KBM-7 (cell line): ENCODE measurements at regions not wholly inside any gene's neighbourhood (a gene's known extent, or its start where the extent isn't known, plus 50 kb on each side); places are given as distances from the start of the nearest gene placed in this dataset.
"Not testable (repeated sequence)": the region's sequence is repeated elsewhere in the genome, so short reads cannot be mapped to it uniquely, and the experiment has no call there.

Source experiments
- DNase-seq: peaks from one replicate; pipeline ENCODE4 v3.0.0-alpha.2; 2015
- in situ Hi-C: fragments of 300-500 bp; cut with MboI; formaldehyde crosslinking; loops from 2 replicates; pipeline ENCODE4 v1.14.3; 2020; ENCODE audit warnings: low sequenced_read_pairs, low pct_unique_long_range_greater_than_20kb, mixed read lengths

GRCh38 chr10:53382543-53382942, 610.0 kb upstream of the MBL2 start:
- no peak for DNase-seq
- in situ Hi-C loops = no loop called here

- DNase-seq = no peak
- in situ Hi-C loops = no loop called here
These were observed 607.4 kb upstream of the MBL2 start for GRCh38 chr10:53379956-53380355.

- no peak for DNase-seq
- in situ Hi-C loops = no loop called here
These were observed 597.8 kb upstream of the MBL2 start for GRCh38 chr10:53370347-53370746.

- in situ Hi-C loops = no loop called here
- DNase-seq = no peak
These were observed 589.4 kb upstream of the MBL2 start for GRCh38 chr10:53361936-53362335.

GRCh38 chr10:53361281-53361680, 588.7 kb upstream of the MBL2 start:
- no peak for DNase-seq
- in situ Hi-C loops = no loop called here

- in situ Hi-C loops, DNase-seq: not testable (repeated sequence)
These were observed 586.4 kb upstream of the MBL2 start for GRCh38 chr10:53358978-53359377.

GRCh38 chr10:53358536-53358935, 586.0 kb upstream of the MBL2 start:
- in situ Hi-C loops = no loop called here
- no peak for DNase-seq

- DNase-seq = no peak
These were observed 585.0 kb upstream of the MBL2 start for GRCh38 chr10:53357587-53357986.

GRCh38 chr10:53356616-53357349, 584.2 kb upstream of the MBL2 start:
- in situ Hi-C loops = no loop called here
- DNase-seq = no peak

More at GRCh38 chr10:53357587-53357986, 585.0 kb upstream of the MBL2 start:
- in situ Hi-C loops = no loop called here

- DNase-seq, in situ Hi-C loops: not testable (repeated sequence)
These were observed 569.9 kb upstream of the MBL2 start for GRCh38 chr10:53342531-53342930.

GRCh38 chr10:53338199-53338598, 565.6 kb upstream of the MBL2 start:
- DNase-seq, in situ Hi-C loops: not testable (repeated sequence)

- DNase-seq, in situ Hi-C loops: not testable (repeated sequence)
These were observed 563.3 kb upstream of the MBL2 start for GRCh38 chr10:53335803-53336422.

- in situ Hi-C loops = no loop called here
- no peak for DNase-seq
These were observed 558.9 kb upstream of the MBL2 start for GRCh38 chr10:53331460-53331859.

- in situ Hi-C loops = not testable (repeated sequence)
These were observed 554.1 kb upstream of the MBL2 start for GRCh38 chr10:53326401-53327305.

GRCh38 chr10:53325066-53325465, 552.5 kb upstream of the MBL2 start:
- in situ Hi-C loops = no loop called here
- no peak for DNase-seq

More at GRCh38 chr10:53326401-53327305, 554.1 kb upstream of the MBL2 start:
- DNase-seq = not testable (repeated sequence)

- in situ Hi-C loops = no loop called here
- DNase-seq = no peak
These were observed 543.1 kb upstream of the MBL2 start for GRCh38 chr10:53315709-53316108.

- no peak for DNase-seq
These were observed 542.3 kb upstream of the MBL2 start for GRCh38 chr10:53314876-53315275.

GRCh38 chr10:53298443-53298842, 525.9 kb upstream of the MBL2 start:
- in situ Hi-C loops = no loop called here
- DNase-seq = no peak

More at GRCh38 chr10:53314876-53315275, 542.3 kb upstream of the MBL2 start:
- in situ Hi-C loops = no loop called here

- in situ Hi-C loops = no loop called here
- DNase-seq = no peak
These were observed 512.1 kb upstream of the MBL2 start for GRCh38 chr10:53284615-53285182.
